Testis (tissue), 2 donors: ENCODE measurements at regions not wholly inside any gene's neighbourhood (a gene's known extent, or its start where the extent isn't known, plus 50 kb on each side); places are given as distances from the start of the nearest gene placed in this dataset.

ENCODE experiments used
- POLR2A ChIP-seq: fragments of 450-650 bp; IDR thresholded peaks from one replicate; pipeline ENCODE4 v1.6.1; 2017; ENCODE audit warnings: antibody characterized with exemption, mild to moderate bottlenecking, moderate library complexity
- TF ChIP-seq, protein P1 (sequence below), 3 experiments: fragments of 450-650 bp in 2 of 3; fragments of 200-600 bp in 1 of 3; sonication (generic) in 1 of 3; IDR thresholded peaks; one replicate each; pipeline ENCODE4 v1.5.1; 2016 to 2019; ENCODE audit warnings: antibody characterized with exemption in 3 of 3, mild to moderate bottlenecking in 2 of 3, moderate library complexity in 1 of 3

DNA sequence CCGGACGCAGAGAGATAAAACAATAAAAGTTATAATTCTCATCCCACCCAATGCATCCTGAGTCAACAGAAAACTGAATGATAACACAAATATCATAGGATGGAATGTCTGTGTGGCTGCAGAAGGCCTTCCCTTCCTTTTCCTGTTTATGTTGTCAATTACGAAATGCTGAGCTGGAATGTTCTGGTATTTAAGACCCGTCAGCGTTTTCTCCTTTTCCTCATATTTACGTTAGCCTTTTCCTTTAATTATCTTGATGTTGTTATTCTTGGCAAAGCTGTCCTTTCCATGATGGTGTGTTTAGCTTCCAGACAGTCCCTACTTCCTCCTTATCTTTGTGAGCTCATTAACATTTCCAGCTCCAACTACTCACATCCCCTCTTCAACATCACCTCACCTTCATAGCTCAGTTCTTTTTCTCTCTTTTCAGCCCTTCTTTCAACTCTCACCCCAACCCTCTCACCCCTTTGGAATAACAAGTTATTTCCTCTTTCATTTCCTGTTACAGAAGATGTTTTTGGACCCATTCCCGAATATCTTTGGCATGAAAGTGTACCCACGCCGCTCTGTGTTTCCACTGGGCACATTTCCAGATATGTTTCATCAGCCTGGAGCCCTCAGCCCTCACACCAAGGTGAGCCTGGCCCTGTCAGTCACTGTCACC, 221.6 kb downstream of the NR2F1-AS1 start:
- TF ChIP-seq, protein P1, sequence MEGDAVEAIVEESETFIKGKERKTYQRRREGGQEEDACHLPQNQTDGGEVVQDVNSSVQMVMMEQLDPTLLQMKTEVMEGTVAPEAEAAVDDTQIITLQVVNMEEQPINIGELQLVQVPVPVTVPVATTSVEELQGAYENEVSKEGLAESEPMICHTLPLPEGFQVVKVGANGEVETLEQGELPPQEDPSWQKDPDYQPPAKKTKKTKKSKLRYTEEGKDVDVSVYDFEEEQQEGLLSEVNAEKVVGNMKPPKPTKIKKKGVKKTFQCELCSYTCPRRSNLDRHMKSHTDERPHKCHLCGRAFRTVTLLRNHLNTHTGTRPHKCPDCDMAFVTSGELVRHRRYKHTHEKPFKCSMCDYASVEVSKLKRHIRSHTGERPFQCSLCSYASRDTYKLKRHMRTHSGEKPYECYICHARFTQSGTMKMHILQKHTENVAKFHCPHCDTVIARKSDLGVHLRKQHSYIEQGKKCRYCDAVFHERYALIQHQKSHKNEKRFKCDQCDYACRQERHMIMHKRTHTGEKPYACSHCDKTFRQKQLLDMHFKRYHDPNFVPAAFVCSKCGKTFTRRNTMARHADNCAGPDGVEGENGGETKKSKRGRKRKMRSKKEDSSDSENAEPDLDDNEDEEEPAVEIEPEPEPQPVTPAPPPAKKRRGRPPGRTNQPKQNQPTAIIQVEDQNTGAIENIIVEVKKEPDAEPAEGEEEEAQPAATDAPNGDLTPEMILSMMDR (IDR thresholded peaks at IDR 0.05): no peak
- no peak for TF ChIP-seq POLR2A
